Mucosa of rectum (tissue), 2 donors: ENCODE measurements at regions not wholly inside any gene's neighbourhood (a gene's known extent, or its start where the extent isn't known, plus 50 kb on each side); places are given as distances from the start of the nearest gene placed in this dataset.

Source experiments
- H3K27ac ChIP-seq, 2 donors: one replicate each; pipeline ENCODE4 v1.7.0; 2013; ENCODE audit warnings: inconsistent platforms in 2 of 2, low read depth in 2 of 2, low read length in 2 of 2
- H3K27me3 ChIP-seq, 2 donors: one replicate each; pipeline ENCODE4 v1.7.0; 2013; ENCODE audit warnings: low read length in 2 of 2; ENCODE audit not compliant: control insufficient read depth in 2 of 2, insufficient read depth in 2 of 2
- H3K36me3 ChIP-seq, 2 donors: one replicate each; pipeline ENCODE4 v1.7.0; 2013; ENCODE audit warnings: low read length in 2 of 2; ENCODE audit not compliant: control insufficient read depth in 2 of 2, insufficient read depth in 2 of 2
- H3K4me1 ChIP-seq, 2 donors: one replicate each; pipeline ENCODE4 v1.7.0; 2013; ENCODE audit warnings: low read length in 2 of 2, mild to moderate bottlenecking in 1 of 2; ENCODE audit not compliant: control insufficient read depth in 2 of 2, insufficient read depth in 2 of 2
- H3K4me3 ChIP-seq, 2 donors: one replicate each; pipeline ENCODE4 v1.7.0; 2013; ENCODE audit warnings: low read length in 2 of 2
- H3K9ac ChIP-seq, 2 donors: one replicate each; pipeline ENCODE4 v1.7.0; 2013; ENCODE audit warnings: low read length in 2 of 2, low read depth in 1 of 2, mild to moderate bottlenecking in 1 of 2
- H3K9me3 ChIP-seq, 2 donors: one replicate each; pipeline ENCODE4 v1.7.0; 2013; ENCODE audit warnings: low read length in 2 of 2; ENCODE audit not compliant: control insufficient read depth in 2 of 2
- donor health status: healthy.
- donor health status: Normal muscosa, but diverticular disease.

DNA sequence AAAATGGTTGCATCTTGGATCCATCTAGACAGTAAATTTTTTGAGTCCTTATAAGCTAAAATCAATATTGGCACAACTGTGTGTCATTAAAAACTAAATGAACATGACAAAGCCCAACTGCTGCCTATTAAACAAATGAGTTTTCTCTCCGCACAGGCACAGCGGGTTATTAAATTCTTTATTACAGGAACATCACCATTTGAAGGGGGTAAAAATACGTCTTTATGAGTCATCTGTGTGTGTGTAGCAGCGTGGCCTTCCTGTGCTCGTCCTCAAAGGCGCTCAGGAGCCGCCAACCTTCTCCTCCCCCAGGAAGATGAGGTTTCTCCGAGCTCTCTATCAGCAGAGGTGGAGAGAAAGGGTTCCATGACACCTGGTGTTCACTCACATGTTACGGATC, 62.6 kb upstream of the SDK2 start:
- Histone ChIP-seq H3K27me3 (no peaks in the 10 kb centered on the region), H3K27ac (no peak overlapping the region), H3K4me1 (peaks cover 0 to 3% of the 10 kb centered on the region in 2 donors)

DNA sequence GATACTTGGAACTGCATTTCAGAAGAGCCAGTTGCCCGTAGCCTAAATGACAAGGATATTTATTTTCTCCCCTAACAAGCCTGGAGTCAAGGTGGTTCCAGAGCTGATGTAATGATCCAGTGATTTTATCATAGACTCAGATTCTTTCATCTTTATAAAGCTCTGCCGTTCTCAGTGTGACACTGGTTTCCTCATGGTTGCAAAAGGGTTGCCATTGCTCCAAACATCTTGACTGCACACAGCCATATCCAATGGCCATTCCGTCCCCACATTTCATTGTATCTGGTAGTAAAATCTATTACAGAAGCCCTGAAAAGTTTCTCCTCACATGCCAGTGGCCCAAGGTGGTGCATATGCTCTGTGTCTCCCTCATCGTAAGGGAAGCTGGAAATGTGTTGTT, 63.1 kb upstream of the SDK2 start:
- Histone ChIP-seq H3K4me3 (no peak overlapping the region), H3K9ac (no peak overlapping the region), H3K27me3 (no peaks in the 10 kb centered on the region), H3K36me3 (no peaks in the 10 kb centered on the region), H3K9me3 (no peaks in the 10 kb centered on the region), H3K27ac (no peak overlapping the region), H3K4me1 (peaks cover 0 to 3% of the 10 kb centered on the region in 2 donors)

More for the DNA sequence above, 62.6 kb upstream of the SDK2 start:
- no peaks in the 10 kb centered on the region for H3K36me3 ChIP-seq
- no peak overlapping the region for H3K4me3 ChIP-seq
- no peak overlapping the region for H3K9ac ChIP-seq
- no peaks in the 10 kb centered on the region for H3K9me3 ChIP-seq

DNA sequence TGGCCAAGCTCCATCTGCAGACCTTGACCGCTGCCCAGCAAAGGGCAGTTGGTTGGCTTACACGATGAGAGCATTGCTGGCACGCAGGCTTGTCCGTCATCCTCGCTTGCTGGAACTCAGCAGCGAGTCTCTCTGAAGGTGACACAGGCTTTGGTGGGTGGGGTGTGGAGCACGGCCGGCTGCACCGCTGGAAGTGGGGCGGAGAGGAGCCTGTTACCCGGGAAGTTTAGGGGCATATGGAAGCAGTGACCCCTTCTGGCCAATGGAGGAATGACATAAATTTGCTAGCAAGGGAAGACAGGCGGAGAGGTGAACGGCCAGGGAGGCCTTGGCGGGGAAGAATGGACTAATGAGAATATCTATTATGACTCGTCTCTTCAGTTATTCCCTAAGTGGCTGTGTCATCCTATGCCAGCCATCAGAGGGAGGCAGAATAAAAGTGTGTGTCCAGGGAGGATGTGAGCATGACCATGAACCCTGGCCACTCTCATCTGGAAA, 65.9 kb upstream of the SDK2 start:
- Histone ChIP-seq H3K9ac (no peak overlapping the region), H3K4me3 (no peak overlapping the region), H3K27me3 (peaks cover 0 to 5% of the 10 kb centered on the region in 2 donors), H3K27ac (no peak overlapping the region), H3K9me3 (no peaks in the 10 kb centered on the region), H3K4me1 (peaks cover 0 to 3% of the 10 kb centered on the region in 2 donors), H3K36me3 (no peaks in the 10 kb centered on the region)

DNA sequence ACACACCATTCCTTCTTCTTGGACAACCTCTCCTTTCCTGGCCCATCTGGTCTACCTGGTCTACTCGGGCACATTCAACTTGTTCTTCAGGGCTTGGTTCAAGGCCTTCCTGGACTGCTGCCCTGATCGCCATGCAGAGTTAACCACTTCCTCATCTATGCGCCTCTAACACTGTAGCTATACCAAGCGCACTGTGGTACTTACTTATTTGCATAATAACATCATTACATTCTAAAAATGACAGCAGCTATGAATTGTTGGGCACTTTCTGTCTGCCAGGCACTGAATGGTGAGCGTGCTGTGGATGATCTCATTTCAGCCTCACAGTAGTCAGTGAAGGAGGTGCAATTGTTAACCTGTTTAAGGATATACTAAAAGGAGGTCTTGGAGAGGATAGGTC, 66.9 kb upstream of the SDK2 start:
- Histone ChIP-seq H3K36me3 (no peaks in the 10 kb centered on the region), H3K27me3 (peaks cover 0 to 5% of the 10 kb centered on the region in 2 donors), H3K9me3 (no peaks in the 10 kb centered on the region), H3K9ac (no peak overlapping the region), H3K27ac (no peak overlapping the region), H3K4me1 (peaks cover 0 to 3% of the 10 kb centered on the region in 2 donors), H3K4me3 (no peak overlapping the region)

DNA sequence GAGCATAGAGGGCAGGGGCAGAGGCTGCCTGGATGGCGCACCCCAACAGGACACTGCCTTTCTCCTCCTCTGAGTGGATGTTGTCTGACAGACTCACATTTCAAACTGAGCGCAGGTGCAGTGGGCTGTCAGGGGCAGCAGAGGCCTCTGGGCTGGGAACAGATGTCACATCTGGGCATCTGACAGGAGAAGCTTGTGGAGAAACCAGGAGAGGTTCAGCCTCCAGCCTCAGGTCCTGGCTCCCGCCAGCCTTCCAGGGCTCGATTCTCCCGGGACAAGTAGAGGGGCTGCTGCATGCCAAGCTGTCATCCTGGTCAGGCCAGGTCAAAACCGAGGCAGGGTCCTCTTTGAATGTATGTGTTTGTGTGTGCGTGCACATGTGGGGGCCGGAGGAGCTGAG, 67.7 kb upstream of the SDK2 start:
- Histone ChIP-seq H3K4me1 (peaks cover 0 to 3% of the 10 kb centered on the region in 2 donors), H3K27me3 (peaks cover 0 to 5% of the 10 kb centered on the region in 2 donors), H3K4me3 (no peak overlapping the region)

DNA sequence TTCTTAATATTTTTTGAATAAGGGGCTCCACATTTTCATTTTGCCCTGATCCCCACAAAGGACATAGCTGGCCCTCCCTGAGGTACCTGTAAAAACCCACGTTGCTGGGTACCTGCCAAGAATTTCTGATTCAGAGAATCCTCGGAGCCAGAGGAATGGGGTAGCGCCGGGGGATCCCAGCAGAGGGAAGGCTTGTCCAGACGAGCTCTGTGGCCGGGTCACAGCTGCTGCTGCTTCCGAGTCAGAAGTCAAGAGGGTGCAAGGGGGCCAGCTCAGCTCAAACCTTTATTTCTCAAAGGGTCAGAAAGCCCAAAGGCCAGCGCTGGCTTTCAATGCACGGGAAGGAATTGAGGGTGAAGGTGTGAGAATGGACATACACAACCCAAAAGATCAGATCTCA, 68.9 kb upstream of the SDK2 start:
- Histone ChIP-seq H3K27me3 (peaks cover 0 to 5% of the 10 kb centered on the region in 2 donors), H3K4me1 (peaks cover 0 to 3% of the 10 kb centered on the region in 2 donors), H3K9me3 (no peaks in the 10 kb centered on the region), H3K9ac (no peak overlapping the region), H3K4me3 (no peak overlapping the region), H3K36me3 (no peaks in the 10 kb centered on the region), H3K27ac (no peak overlapping the region)

More for the DNA sequence above, 67.7 kb upstream of the SDK2 start:
- no peak overlapping the region for H3K9ac ChIP-seq
- H3K27ac ChIP-seq = no peak overlapping the region
- H3K9me3 ChIP-seq = no peaks in the 10 kb centered on the region
- no peaks in the 10 kb centered on the region for H3K36me3 ChIP-seq

DNA sequence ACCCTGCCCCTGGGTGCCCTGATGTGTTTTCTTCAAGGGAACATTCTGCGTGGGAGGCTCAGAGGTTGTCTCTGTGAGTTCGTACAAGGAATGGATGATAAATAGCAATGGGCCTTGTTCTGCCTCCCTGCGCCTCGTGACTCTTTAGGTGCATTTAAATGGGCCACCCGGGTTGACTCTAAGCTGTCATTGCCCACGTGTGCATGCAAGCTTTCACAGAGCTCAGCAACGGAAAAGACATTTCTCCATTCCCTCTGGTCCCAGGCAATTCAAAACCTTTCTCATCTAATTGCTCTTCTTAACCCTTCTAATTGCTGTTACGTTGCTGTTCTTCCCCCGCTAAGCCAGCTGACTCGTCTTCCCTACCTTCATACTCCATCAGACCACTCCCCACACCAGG, 71.5 kb upstream of the SDK2 start:
- no peaks in the 10 kb centered on the region for H3K9me3 ChIP-seq
- no peak overlapping the region for H3K9ac ChIP-seq
- H3K4me3 ChIP-seq = no peak overlapping the region
- peaks cover 0 to 5% of the 10 kb centered on the region in 2 donors for H3K27me3 ChIP-seq
- H3K4me1 ChIP-seq = peaks cover 3 to 7% of the 10 kb centered on the region in 2 donors
- no peaks in the 10 kb centered on the region for H3K36me3 ChIP-seq
- no peak overlapping the region for H3K27ac ChIP-seq

DNA sequence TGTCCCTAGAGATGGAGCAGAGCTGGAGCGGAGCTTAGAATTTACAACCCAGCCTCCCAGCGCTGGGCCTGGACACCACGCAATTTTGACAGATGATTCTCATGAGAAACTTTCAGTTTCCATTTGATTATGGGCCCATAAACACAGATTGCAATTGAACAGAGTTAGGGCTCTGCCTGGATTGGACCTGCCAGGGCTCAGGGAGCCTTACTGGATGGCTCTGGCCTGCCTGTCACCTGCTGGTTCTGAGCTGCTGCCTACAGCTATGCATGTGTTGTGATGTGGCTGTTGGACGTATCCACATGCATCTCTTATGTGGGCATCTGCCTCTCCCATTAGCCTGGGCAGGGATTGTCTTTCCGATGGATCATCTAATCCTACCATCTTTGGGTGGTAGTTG, 73.4 kb upstream of the SDK2 start:
- no peak overlapping the region for H3K9ac ChIP-seq
- H3K36me3 ChIP-seq = no peaks in the 10 kb centered on the region
- H3K27ac ChIP-seq = no peak overlapping the region
- H3K27me3 ChIP-seq = peaks cover 0 to 5% of the 10 kb centered on the region in 2 donors
- H3K9me3 ChIP-seq = no peaks in the 10 kb centered on the region
- H3K4me1 ChIP-seq = peaks cover 3 to 4% of the 10 kb centered on the region in 2 donors
- no peak overlapping the region for H3K4me3 ChIP-seq

DNA sequence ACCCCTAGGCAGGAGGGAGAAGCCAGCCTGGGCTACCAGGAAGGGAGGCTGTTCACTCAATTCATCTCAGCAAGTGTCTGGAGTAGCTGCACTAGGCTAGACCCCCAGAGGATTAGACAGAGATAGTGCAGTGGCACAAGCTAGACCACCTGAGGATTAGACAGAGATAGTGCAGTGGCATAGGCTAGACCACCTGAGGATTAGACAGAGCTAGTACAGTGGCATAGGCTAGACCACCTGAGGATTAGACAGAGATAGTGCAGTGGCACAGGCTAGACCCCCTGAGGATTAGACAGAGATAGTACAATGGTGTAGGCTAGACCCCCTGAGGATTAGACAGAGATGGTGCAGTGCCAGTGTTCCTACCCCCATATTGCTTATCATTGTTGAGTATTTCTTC, 74.1 kb upstream of the SDK2 start:
- Histone ChIP-seq H3K27me3 (peaks cover 0 to 5% of the 10 kb centered on the region in 2 donors), H3K9ac (no peak overlapping the region)

DNA sequence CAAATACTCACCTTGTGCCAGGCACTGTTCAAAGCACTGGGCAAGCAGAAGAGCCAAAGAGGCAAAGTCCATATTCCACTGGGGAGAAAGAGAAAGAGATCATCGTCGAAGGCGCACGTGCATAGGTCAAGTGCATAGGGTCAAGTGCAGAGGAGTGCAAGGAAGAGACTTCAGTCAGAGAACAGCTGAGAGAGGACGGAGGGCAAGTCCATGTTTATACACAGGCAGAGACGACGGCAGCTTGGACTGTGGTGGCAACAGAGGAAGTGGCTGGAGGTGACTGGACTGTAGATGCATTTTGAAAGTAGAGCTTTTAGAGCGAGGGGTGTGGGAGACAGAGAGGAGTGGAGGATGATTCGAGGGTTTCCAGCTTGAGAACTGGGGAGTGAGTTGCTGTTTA, 74.7 kb upstream of the SDK2 start:
- Histone ChIP-seq H3K27me3 (peaks cover 0 to 1% of the 10 kb centered on the region in 2 donors), H3K9me3 (no peaks in the 10 kb centered on the region), H3K4me1 (peaks cover 3 to 4% of the 10 kb centered on the region in 2 donors), H3K36me3 (no peaks in the 10 kb centered on the region), H3K9ac (no peak overlapping the region), H3K27ac (no peak overlapping the region), H3K4me3 (no peak overlapping the region)

More for the DNA sequence above, 74.1 kb upstream of the SDK2 start:
- no peaks in the 10 kb centered on the region for H3K36me3 ChIP-seq
- no peaks in the 10 kb centered on the region for H3K9me3 ChIP-seq
- no peak overlapping the region for H3K4me3 ChIP-seq
- H3K27ac ChIP-seq = no peak overlapping the region
- H3K4me1 ChIP-seq = peaks cover 3 to 4% of the 10 kb centered on the region in 2 donors
